Stimulated activated effector memory CD8-positive, alpha-beta T cell treated with anti-CD3 and anti-CD28 coated beads, Interleukin-12 subunit alpha, Interleukin-12 subunit beta, amount 100 ng/mL, for 72 hours (primary cell): ENCODE measurements at regions not wholly inside any gene's neighbourhood (a gene's known extent, or its start where the extent isn't known, plus 50 kb on each side); places are given as distances from the start of the nearest gene placed in this dataset.

Experiments
- ATAC-seq: fragments of 150-1000 bp; cut with Tn5 transposase; 2 replicates; pipeline ENCODE4 v1.10.0; 2021
- DNase-seq, 2 donors: peaks; one replicate each; pipeline ENCODE4 v3.0.0; 2021 to 2022; ENCODE audit warnings: low spot score in 2 of 2
- H3K27ac Mint-ChIP-seq: one replicate; pipeline ENCODE4 v1.8.0; 2022; ENCODE audit warnings: mild to moderate bottlenecking, mixed read lengths
- H3K36me3 Mint-ChIP-seq: one replicate; pipeline ENCODE4 v1.8.0; 2022; ENCODE audit warnings: mild to moderate bottlenecking, mixed read lengths
- H3K4me1 Mint-ChIP-seq: one replicate; pipeline ENCODE4 v1.8.0; 2022; ENCODE audit warnings: mixed read lengths
- H3K4me3 Mint-ChIP-seq: one replicate; pipeline ENCODE4 v1.8.0; 2022; ENCODE audit warnings: mild to moderate bottlenecking, mixed read lengths
- H3K9me3 Mint-ChIP-seq: one replicate; pipeline ENCODE4 v1.8.0; 2022; ENCODE audit warnings: mixed read lengths

DNA sequence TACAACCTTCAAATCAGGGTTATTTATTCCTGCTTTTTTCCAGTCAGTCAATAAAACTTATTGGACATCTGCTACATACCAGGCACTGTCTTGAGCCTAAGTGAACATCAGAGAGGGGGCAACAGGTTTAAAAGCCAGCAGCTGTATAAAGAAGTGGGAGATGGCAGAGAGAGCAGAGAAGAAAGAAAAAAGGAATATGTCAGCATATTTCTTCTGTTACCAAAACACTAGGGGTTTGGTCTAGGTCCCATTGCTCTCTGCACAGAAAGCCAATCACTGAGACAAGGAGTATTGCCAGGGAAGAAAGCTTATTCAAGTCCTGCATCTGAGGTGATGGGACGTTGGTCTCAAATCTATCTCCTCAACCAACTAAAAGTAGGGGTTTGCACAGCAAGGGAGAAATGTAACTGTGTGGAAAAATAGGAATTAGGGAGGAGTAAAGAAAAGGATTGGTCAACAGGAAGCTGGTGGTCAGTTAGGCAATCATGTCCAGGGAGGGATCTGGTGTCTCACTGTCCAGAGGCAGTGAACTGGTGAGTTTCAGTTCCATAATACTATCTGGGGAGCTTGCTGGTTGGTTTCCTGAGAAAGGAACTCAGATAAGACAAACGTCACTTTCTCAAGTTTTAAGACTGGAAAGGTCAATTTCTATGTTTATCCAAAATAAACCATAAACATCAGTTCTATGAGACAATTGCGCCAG, 107.5 kb downstream of the PHLDA1 start:
- H3K27ac Mint-ChIP-seq, result no peak overlapping the region
- H3K9me3 Mint-ChIP-seq, result peaks cover 6% of the 10 kb centered on the region
- H3K36me3 Mint-ChIP-seq, result no peaks in the 10 kb centered on the region
- DNase-seq (no peak), ATAC-seq (no peak)
- no peak overlapping the region for H3K4me3 Mint-ChIP-seq
- peaks cover 25% of the 10 kb centered on the region for H3K4me1 Mint-ChIP-seq

DNA sequence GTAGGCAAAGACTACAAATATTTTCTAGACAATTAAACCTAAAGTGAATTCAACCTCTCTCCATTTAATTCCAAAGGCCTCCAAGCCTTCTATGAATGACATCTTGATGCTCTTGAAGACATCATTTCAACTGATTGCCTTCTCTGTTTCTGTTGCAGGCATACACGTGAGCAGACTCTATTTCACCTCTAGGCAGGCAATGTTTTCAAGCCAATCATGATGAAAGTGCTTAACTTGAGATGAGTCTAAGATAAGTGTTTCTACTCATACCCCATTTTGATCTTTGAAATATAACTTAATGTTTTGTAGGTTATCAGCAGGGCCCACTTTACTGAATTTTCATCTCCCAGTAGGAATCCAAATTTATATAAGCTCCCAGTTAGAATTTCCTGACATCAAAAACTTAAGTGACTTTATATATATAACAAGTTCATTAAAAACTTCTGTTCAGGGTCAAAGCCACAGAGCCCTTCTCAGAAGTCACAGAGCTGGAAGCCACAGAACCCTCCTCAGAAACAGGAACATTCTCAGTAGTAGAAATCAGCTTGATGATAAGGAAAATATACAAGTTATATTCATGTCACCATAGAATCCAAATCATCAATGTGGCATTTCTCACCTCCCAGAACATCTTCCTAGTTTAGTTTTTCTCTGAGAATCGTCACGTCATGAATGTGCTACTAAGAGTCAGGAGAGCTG, 108.5 kb downstream of the PHLDA1 start:
- Mint-ChIP-seq H3K4me1 (peaks cover 26% of the 10 kb centered on the region), H3K36me3 (no peaks in the 10 kb centered on the region), H3K4me3 (no peak overlapping the region), H3K27ac (peak overlapping the region; percentile 76), H3K9me3 (peaks cover 6% of the 10 kb centered on the region)
- DNase-seq, result no peak
- peak; percentile 51 for ATAC-seq

DNA sequence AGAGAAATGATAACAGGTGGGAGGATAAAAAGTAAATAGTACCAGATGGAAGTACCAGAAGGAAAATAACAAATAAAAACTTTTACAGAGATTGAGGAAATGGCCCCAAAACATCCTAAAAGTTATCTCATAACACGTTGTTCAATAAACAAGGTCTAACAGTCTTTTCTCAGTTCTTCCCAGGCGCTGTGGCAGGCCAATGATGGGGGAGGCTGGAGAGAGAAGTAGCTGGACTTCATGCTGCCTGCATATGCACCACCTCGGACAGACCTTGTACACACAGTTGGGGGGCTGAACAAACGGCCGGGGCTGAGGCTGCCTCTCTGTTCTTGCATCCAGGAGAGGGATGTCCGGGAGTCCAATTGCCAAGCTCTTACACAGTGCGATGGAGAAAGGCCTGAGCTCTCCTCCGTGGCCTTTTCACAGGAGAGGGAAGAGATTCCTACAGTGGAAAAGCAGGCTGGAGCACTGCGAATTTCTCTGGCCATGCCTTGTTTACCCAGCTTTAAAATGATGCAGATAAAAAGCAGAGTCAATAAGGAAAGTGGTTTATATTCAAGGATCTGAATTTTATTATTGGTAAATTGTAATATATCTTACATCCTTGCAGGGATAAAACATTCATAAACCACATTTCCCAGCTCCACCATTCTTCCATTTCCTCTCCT, 109.8 kb downstream of the PHLDA1 start:
- no peak overlapping the region for H3K4me3 Mint-ChIP-seq
- H3K36me3 Mint-ChIP-seq, result no peaks in the 10 kb centered on the region
- DNase-seq (no peak), ATAC-seq (no peak)
- peaks cover 33% of the 10 kb centered on the region for H3K4me1 Mint-ChIP-seq
- no peak overlapping the region for H3K27ac Mint-ChIP-seq
- H3K9me3 Mint-ChIP-seq, result peaks cover 6% of the 10 kb centered on the region

DNA sequence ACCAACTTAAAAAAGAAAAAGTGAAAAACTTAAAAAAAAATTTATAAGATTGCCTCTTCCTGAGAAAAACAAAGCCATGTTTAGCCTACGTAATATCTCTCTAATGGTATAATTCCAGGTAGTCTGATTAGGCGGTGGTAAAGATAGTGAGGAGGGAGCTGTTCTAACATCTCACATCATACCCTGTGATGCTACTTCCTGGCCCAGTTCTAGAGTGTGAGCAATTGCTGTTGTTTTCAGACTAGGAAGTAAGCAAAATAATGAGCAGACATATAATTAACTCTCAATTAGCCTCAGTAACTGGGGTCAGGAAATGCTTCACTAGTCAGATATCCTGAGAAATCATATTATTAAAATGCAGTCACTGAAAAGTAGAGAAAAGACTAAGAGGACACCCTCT, 113.9 kb downstream of the PHLDA1 start:
- H3K36me3 Mint-ChIP-seq, result no peaks in the 10 kb centered on the region
- peak overlapping the region; percentile 48 for H3K27ac Mint-ChIP-seq
- peaks cover 34% of the 10 kb centered on the region for H3K4me1 Mint-ChIP-seq
- H3K4me3 Mint-ChIP-seq, result no peak overlapping the region
- no peaks in the 10 kb centered on the region for H3K9me3 Mint-ChIP-seq
- ATAC-seq, result peak; percentile 67
- no peak for DNase-seq

DNA sequence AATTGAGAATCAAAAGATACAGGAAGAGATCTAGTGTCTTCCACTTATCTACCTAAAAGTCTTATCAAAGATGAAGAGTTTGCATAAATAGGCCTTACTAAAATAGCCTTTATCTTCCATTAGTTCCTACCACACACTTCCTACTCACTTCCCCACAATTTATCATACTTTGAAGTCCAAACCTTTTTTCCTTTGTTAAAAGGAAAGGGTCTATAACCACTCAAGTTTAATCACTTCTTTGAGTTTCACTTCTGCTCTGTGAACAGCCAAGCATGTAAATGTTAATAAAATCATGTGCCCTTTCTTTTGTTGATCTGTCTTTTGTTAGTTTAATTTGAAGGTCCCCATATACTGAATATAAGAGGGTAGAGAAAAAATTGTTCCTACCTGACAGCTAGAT, 114.5 kb downstream of the PHLDA1 start:
- H3K27ac Mint-ChIP-seq, result peak overlapping the region; percentile 11
- no peaks in the 10 kb centered on the region for H3K36me3 Mint-ChIP-seq
- H3K9me3 Mint-ChIP-seq, result no peaks in the 10 kb centered on the region
- ATAC-seq (no peak), DNase-seq (no peak)
- no peak overlapping the region for H3K4me3 Mint-ChIP-seq
- peaks cover 29% of the 10 kb centered on the region for H3K4me1 Mint-ChIP-seq

DNA sequence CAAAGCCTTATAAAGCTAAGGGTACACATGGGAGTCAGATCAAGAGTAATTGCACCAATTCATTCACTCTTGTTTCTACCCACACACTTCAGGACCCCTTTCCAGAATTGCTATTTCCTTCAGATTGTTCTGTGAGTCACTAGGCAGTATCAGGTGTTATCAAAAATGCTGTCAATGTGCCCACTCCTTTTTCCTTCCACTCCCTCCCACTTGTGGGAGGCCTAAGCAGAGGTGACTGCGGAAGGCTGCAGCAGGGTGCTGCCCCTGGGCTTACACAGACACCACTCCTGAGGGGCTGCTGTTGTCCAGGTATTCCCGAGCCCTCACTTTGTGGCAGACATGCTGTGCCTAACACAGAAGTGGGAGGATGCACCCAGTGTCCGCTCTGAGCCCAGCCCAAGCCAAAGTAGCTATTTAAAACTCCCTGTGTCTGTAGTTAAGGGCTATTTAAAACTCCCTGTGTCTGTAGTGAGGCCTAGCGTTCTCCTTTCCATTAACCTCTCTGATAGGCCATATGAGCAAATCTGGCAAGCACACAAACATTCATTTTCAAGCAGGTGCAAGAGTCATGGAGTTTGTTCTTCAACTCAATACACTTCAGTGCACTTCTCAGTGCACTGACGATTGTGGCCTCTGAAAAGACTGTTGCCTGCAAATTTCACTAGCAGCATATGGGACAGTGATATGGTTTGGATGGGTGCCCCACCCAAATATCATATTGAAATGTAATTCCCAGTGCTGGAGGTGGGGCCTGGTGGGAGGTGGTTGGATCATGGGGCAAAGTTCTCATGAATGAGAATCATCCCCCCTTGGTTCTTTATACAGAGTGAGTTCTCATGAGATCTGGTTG, 117.8 kb downstream of the PHLDA1 start:
- no peak overlapping the region for H3K4me3 Mint-ChIP-seq
- no peak overlapping the region for H3K27ac Mint-ChIP-seq
- ATAC-seq (peak; percentile 90), DNase-seq (peak in 1 of 2 donors; percentile 58)
- H3K9me3 Mint-ChIP-seq, result no peaks in the 10 kb centered on the region
- H3K4me1 Mint-ChIP-seq, result peaks cover 23% of the 10 kb centered on the region
- H3K36me3 Mint-ChIP-seq, result no peaks in the 10 kb centered on the region

DNA sequence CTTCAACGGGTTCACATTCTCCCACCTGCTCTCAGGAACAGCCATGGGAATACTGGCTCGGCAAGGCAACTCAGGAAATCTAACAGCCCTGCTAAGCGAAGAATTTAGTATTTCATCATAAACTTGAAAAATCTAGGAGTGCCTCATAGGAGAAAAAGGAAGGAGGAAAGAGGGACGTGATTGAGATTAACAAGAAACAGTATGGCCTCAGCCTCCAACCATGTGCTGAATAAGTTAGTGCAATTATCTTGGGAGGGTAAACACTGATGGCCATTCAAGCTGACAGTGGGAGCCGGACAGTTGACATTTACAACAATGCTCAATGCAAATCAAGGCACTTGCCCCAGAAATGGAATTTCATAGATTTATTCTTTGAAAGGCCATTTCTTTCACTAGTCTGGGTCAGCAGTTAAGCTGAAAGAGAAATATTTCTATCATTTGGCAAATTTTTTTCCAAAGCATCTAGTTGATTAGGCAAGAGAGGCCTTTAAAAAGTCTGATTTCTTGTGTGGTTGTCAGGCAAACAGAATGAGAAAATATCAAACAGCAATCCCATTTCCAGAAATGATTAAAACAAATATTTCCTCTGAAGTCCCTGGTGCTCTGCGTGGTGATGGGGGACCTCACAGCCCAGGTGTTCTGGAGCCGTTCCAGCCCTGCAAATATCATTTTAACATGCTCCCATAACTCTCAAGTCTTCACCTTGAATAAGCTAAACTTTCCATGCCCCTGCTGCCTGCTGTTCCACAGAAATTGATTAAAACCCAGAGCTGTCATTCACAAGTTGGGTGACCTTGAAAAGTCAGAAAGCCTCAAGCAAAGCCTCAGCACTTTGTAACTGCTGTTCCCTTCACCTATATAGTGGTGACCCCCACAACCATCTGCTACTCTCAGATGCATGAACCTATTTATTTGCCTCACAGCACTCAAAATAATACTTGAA, 121.6 kb downstream of the PHLDA1 start:
- Mint-ChIP-seq H3K36me3 (no peaks in the 10 kb centered on the region), H3K9me3 (no peaks in the 10 kb centered on the region)

DNA sequence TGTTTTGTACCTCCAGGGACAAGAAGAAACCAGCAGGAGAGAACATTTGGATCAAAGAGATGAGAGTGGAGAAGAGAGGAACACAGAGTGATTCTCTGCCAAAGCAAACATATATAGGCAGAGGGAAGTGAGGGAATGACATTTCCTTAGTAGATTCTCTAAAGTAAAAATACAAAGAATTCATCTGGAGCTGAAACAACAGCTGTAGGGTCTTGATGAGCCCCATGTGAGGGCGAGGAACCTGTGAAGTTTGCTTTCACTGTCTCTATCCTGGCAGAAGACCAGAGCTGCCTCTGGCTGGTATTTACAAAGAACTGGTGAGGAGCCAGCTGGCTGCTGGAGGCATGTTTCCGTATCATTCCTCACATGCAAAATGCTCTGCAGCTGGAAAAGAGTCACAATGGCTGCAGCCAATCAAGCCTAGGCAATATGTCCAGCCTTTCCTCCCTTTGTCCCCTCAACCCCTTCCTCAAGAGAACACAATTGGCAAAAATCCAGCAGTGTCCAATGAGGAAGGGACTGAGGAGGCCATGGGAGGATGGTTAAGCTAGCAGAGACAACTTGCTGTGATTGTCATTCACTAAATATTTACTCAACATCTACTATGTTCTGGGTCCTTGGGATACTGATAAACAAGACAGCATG, 122.5 kb downstream of the PHLDA1 start:
- H3K36me3 Mint-ChIP-seq, result no peaks in the 10 kb centered on the region
- no peak overlapping the region for H3K27ac Mint-ChIP-seq
- ATAC-seq (no peak), DNase-seq (no peak)
- no peak overlapping the region for H3K4me3 Mint-ChIP-seq
- no peaks in the 10 kb centered on the region for H3K9me3 Mint-ChIP-seq
- peaks cover 12% of the 10 kb centered on the region for H3K4me1 Mint-ChIP-seq

More for the DNA sequence above, 121.6 kb downstream of the PHLDA1 start:
- ATAC-seq, result no peak
- H3K27ac Mint-ChIP-seq, result no peak overlapping the region
- no peak for DNase-seq
- H3K4me1 Mint-ChIP-seq, result peaks cover 12% of the 10 kb centered on the region
- no peak overlapping the region for H3K4me3 Mint-ChIP-seq

DNA sequence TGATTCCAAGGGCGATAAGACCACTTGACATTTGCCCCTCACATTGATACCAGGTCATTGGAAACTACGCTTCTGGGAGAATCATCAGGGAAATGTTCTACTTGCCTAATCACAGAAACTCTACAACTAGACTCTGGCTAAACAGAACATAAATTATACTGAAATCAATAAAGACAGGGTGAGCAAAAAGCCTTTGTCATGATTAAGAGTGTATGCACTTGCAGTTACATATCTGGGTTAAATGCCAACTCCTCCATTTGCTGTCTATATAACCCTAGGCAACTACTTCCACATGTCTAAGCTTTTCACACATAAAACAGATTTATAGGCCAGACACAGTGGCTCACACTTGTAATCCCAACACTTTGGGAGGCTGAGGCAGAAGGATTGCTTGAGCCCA, 125.7 kb downstream of the PHLDA1 start:
- no peaks in the 10 kb centered on the region for H3K4me1 Mint-ChIP-seq
- H3K36me3 Mint-ChIP-seq, result no peaks in the 10 kb centered on the region
- no peak for ATAC-seq
- H3K4me3 Mint-ChIP-seq, result no peak overlapping the region
- no peak overlapping the region for H3K27ac Mint-ChIP-seq
- no peak for DNase-seq
- no peaks in the 10 kb centered on the region for H3K9me3 Mint-ChIP-seq

DNA sequence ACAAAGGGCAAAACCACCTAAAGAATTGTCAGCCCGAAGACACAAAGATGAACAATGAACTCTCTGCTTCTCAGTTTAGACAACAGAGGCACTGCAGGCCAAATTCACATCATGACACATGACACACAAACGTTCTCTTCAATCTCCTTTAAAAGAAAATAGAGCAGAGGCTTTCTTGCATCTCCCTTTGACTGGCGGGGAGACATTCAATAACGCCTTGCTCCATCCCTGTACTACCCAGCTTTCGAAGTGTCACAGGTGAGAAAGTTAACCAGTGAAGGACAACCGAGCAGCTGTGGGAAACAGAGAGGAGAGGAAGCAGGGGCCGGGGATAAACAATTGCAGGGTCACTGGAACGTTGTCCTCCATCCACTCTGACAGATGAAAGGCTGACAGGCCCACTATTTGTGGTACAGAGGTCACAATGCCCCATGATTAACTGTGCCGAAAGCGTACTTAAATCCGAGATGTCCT, 130.8 kb downstream of the PHLDA1 start:
- DNase-seq, result no peak
- H3K4me1 Mint-ChIP-seq, result no peaks in the 10 kb centered on the region
- H3K4me3 Mint-ChIP-seq, result no peak overlapping the region
- H3K36me3 Mint-ChIP-seq, result no peaks in the 10 kb centered on the region
- H3K9me3 Mint-ChIP-seq, result no peaks in the 10 kb centered on the region
- H3K27ac Mint-ChIP-seq, result no peak overlapping the region
- no peak for ATAC-seq

DNA sequence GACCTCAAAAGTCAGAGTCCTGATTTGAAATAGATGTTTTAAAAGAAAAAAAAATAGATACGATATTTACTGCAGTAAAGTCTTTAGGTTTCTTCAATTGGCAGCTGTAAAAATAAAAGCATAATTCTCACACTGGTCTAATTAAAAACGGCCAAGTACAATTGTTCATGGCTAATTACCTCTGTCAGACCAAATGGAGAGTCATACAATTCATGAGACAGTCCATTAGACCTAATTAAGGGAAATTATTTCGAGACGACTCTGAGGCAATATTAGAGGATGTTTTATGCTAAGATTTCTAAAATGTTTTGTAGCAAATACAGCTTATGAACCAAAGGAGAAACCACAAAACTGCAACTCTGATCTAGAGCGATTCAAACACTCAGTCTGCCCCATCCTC, 131.3 kb downstream of the PHLDA1 start:
- DNase-seq, result no peak
- Mint-ChIP-seq H3K9me3 (no peaks in the 10 kb centered on the region), H3K4me1 (no peaks in the 10 kb centered on the region), H3K27ac (no peak overlapping the region), H3K36me3 (no peaks in the 10 kb centered on the region), H3K4me3 (no peak overlapping the region)
- no peak for ATAC-seq

DNA sequence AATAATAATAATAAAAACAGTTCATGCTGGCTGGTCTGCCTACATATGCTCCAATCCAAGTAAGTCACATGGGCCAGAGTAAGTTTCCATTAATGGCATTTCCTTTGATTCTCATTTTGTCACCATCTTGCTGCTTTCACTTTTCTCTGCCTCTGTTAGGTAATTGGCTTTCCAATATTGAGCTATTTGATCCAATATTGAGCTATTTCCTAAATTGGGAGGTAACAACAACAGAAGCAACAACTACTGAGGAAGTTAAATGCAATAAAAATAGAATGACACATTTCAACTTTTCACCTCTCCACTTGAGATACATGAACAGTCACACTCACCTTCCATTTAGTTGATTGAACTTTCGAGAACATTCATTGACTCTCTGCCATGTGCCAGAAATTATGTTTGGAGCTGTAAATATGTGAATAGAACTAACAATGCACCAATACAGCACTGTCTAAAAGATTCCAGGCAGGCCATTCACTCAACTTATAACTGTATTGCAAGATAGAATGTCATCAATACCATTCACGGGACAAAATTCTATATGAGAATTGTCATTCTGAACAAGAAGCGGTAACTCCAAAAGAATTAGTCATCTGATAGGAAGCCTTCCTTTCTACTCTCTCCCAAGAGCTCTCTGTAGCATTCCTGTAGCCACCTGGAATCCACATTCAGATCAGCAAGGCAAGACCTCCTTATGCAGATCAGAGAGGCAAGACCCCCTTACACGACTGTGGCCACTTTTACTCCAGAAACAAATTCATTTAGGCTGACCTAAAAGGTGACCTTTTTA, 136.4 kb downstream of the PHLDA1 start:
- ATAC-seq (no peak), DNase-seq (no peak)
- H3K9me3 Mint-ChIP-seq, result no peaks in the 10 kb centered on the region
- H3K4me1 Mint-ChIP-seq, result no peaks in the 10 kb centered on the region
- no peaks in the 10 kb centered on the region for H3K36me3 Mint-ChIP-seq
- H3K4me3 Mint-ChIP-seq, result no peak overlapping the region
- no peak overlapping the region for H3K27ac Mint-ChIP-seq

DNA sequence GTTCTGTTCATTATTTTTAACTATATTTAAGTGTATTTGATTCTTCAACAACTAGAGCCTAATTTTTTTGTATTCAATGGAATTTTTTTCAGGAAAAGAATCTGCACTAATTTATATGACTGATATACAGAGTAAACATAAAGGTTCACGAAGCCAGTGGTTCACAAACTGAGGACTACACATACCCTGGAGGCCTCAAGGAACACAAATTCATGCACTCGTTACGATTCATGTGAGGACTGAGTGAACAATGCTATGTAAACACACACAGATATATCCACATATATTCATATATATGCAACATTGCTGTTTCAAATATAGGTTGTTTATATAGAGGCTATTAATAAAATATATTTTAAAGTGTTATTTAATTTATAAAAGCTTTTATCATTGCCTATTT, 137.8 kb downstream of the PHLDA1 start:
- no peak overlapping the region for H3K27ac Mint-ChIP-seq
- DNase-seq (no peak), ATAC-seq (no peak)
- H3K36me3 Mint-ChIP-seq, result no peaks in the 10 kb centered on the region
- H3K9me3 Mint-ChIP-seq, result no peaks in the 10 kb centered on the region
- H3K4me3 Mint-ChIP-seq, result no peak overlapping the region
- no peaks in the 10 kb centered on the region for H3K4me1 Mint-ChIP-seq
